NCI-H2107 treated with DMSO at 0.1 percent for 48 hours (cell line): ENCODE measurements at regions not wholly inside any gene's neighbourhood (a gene's known extent, or its start where the extent isn't known, plus 50 kb on each side); places are given as distances from the start of the nearest gene placed in this dataset.
"Not testable (repeated sequence)": the region's sequence is repeated elsewhere in the genome, so short reads cannot be mapped to it uniquely, and the experiment has no call there.

ENCODE experiments used
- DNase-seq: peaks from one replicate; lab custom pipeline; 2025; ENCODE audit not compliant: unreplicated experiment; lab: John Stamatoyannopoulos, UW

DNA sequence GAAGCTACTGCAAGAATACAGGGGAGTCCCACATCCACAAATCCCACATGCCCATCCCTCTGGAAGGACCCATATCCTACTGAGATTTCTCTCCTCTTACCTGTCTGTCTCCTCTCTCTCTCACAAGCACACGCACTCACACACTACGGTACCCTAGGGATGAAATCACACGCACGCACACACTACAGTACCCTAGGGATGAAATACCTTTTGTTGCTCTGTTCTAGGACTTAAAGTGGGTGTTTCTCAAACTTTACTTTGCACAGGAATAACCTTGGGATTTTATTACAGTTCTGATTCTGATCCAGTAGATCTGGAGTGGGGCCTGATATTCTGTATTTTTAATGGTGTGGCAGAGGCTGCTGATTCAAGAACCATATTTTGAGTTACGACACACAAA is 622.2 kb upstream of the ZNF385D start:
- DNase-seq = no peak

DNA sequence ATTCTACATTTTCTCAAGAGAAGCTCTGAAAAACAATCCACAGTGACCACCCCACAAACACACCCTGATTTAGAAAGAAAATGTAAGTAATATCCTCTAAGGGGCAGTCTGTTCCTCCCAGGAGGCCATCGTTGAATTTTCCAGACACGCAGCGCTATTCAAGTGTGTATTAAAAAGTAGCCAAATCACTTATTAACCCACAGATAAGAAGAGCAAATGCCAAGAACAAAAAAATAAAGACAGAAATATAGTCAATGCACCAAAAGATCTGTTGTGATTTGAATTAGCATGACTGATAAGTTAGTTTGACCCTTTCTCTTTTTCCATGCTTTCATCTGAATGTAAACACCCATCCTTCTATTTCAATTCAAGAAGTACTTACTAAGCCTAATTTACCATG is 622.8 kb upstream of the ZNF385D start:
- DNase-seq = no peak

GRCh38 chr3:22377421-22377820 is 626.4 kb upstream of the ZNF385D start:
- DNase-seq = no peak

GRCh38 chr3:22378869-22379268 is 627.9 kb upstream of the ZNF385D start:
- DNase-seq = no peak

DNA sequence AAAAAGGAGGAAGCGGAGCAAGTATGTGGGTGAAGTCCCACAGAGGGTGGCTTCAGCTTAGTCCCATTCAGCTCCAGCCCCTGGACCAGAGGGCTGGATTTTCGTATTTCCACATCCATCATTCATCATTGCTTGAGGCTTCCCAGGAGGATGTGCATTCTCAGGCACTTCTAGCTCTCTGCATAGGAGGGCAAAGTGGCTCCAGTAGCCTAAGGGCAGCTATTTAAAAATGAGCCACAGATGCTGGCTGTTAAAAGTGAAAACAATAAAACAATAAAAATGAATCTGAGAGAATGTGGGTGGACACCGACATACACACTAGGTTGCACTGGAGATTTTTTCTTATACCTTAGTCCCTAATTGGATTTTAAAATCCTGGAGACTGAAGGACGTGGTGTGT is 629.2 kb upstream of the ZNF385D start:
- no peak for DNase-seq

- not testable (repeated sequence) for DNase-seq
These were observed 630.6 kb upstream of the ZNF385D start for GRCh38 chr3:22381564-22381963.

- DNase-seq = no peak
These were observed 632.3 kb upstream of the ZNF385D start for GRCh38 chr3:22383285-22383684.

DNA sequence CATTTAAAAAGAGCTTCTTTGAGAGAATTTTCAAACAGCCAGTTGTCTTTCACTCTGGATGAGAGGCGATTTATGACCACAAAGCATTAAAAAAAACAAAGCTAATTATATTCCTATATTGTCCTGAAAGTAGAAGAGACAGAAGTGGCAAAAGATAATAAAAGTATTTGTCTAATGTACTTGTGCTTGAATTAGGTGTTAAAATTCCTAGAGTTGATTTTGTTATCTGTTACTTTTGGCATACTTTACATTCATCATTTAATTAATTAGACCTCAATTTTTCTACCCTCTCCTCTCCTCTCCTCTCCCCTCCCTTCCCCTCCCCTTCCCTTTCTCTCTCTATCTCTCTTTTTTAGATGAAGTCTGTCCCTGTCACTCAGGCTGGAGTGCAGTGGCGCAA is 635.1 kb upstream of the ZNF385D start:
- no peak for DNase-seq

- DNase-seq = no peak
These were observed 641.3 kb upstream of the ZNF385D start for GRCh38 chr3:22392286-22392685.

- no peak for DNase-seq
These were observed 641.8 kb upstream of the ZNF385D start for GRCh38 chr3:22392859-22393258.

- no peak for DNase-seq
These were observed 648.6 kb upstream of the ZNF385D start for GRCh38 chr3:22399566-22399965.

DNA sequence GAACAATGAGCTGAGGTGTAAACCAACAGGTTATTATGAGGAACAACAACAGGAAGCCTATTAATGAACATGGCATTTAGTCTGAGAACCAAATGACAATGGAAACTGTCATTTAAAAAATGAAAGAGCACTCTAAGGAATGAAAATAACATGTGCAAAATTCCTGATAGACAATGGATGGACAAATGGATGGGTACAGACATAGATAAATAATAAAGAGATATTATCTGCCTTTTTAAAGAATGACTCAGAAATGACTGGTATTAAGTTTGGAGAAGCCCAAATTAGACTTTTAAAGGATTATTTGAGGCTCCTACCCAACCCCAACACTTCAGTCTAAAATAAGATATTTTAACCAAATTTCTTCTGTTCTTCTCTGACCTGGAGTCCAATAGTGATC is 650.5 kb upstream of the ZNF385D start:
- DNase-seq = no peak

DNA sequence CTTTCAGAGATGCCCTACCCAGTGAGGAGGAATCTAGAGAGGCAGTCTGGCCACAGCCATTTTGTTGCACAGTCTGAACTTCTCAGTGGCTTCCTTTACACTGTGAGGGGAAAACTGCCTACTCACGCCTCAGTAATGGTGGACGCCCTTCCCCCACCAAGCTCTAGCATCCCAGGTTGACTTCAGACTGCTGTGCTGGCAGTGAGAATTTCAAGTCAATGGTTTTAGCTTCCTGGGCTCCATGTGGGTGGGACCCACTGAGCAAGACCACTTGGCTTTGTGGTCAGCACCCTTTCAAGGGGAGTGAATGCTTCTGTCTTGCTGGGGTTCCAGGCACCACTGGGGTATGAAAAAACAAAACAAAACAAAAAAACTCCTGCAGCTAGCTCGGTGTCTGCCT is 663.2 kb upstream of the ZNF385D start:
- DNase-seq = no peak

DNA sequence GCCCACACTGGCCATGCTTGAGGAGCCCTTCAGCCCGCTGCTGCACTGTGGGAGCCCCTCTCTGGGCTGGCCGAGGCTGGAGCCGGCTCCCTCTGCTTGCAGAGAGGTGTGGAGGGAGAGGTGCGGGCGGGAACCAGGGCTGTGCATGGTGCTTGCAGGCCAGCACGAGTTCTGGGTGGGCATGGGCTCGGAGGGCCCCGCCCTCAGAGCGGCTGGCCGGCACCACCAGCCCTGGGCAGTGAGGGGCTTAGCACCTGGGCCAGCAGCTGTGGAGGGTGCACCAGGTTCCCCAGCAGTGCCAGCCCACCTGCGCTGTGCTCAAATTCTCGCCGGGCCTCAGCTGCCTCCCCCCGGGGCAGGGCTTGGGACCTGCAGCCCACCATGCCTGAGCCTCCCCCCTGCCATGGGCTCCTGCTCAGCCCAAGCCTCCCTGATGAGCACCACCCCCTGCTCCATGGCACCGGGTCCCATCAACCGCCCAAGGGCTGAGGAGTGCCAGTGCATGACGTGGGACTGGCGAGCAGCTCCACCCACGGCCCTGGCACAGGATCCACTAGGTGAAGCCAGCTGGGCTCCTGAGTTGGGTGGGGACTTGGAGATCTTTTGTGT is 665.9 kb upstream of the ZNF385D start:
- DNase-seq = not testable (repeated sequence)

- no peak for DNase-seq
These were observed 668.3 kb upstream of the ZNF385D start for GRCh38 chr3:22419261-22419660.

DNA sequence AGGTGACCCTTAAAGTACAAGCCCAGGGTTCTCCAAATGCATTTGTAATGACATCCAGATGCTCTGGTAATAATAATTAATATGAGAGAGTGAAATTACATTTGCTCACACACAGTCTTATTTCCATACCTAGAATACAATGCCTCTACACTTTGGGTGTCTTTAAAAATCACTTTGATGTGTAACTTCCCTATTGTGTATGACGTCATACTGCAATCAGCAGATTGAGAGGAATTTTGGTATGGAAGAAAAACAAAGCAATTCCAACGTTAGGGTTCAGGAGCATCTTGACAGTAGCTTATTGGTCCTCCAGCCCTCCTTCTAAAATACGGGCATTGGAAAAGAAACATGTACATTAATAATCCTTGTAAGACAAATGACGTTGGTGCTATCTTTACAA is 670.6 kb upstream of the ZNF385D start:
- no peak for DNase-seq

DNA sequence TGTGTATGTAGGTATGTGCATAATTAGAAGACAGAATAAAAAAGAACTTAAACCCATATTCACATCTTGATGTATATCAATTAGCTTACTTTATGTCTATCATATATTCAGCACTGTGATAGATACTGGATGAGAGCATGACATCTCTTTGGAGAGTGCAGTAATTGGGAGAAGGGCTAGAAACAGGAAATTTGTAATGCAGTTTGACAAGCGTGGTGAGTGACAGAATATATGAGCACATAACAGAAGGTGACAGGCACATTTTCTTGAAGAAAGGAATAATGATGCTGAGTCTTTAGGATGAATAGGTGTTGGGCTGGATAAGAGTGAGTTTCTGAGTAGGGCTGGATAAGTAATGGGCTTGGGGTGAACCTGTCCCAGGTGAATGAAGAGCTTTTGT is 680.3 kb upstream of the ZNF385D start:
- DNase-seq = no peak

DNA sequence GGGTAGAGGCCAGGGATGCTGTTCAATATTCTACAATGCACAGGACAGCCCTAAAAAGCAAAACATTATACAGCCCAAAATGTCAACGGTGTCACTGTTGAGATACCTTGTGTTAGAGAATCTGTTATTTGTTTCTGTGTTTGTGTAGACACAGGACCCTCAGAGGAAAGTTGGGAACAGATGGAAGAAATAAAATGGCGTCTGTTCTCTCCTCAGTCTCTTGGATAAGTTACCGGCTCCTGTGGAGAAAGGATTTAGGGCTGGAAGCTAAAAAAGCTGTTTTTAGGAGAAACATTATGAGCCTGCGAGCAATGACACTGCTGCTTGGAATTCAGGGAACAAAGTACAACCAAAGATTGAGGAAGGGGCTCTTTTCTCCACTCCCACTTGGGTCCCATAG is 688.6 kb upstream of the ZNF385D start:
- no peak for DNase-seq

DNA sequence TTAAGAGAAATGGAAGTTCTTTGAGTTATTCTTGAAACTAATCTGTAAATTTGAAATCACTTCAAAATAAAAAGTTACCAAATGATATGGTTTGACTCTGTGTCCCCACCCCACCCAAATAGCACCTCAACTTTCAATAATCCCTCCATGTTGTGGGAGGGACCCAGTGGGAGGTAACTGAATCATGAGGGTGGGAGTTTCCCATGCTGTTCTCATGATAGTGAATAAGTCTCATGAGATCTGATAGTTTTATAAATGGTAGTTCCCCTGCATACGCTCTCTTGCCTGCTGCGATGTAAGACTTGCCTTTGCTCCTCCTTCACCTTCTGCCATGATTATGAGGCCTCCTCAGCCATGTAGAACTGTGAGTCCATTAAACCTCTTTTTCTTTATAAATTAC is 690.7 kb upstream of the ZNF385D start:
- no peak for DNase-seq

DNA sequence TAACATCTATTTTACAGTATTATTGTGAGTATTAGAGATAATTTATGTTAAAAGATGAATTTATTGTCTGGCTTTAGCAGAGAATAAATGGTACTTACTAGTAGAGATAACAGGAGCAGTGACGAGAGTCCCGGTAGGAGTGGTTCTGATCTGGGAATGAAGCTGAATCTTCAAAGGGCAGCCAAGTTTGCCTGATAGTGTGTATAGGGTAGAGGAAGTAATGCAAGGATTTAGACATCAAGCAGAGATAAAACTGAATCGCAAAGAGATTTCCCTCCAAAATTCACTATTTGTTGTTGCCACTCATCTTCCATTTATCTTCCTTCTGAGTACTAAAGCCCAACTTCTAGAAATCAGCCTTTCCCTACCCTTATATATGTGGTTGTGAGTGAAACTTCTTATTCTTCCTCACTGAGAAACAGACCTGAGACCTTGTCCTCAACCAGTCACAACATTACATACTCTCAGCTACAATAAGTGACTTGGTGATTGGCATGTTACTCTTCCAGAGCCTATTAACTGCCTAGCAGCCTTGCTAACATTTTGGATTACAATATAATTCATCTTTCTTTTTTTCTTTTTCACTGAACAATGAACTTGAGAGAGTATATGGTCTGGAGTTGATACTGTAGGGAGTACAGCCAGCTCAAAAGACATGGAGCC is 692.7 kb upstream of the ZNF385D start:
- no peak for DNase-seq

DNA sequence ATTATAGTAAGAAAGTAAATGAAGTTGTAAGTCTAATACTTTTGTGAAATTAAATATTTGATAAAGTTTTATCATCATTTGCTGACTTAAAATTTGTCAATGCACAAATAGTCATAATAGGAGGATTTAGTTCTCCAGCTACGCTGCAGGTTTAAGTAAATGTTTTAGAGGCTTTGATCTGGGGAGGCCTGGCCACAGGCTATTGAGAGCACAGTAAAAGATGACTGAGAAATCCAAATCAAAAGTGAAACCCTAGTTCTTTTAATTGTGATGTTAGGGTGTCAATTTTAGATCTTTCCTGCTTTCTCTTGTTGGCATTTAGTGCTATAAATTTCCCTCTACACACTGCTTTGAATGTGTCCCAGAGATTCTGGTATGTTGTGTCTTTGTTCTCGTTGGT is 694.3 kb upstream of the ZNF385D start:
- not testable (repeated sequence) for DNase-seq

GRCh38 chr3:22450786-22451400 is 699.9 kb upstream of the ZNF385D start:
- no peak for DNase-seq

DNA sequence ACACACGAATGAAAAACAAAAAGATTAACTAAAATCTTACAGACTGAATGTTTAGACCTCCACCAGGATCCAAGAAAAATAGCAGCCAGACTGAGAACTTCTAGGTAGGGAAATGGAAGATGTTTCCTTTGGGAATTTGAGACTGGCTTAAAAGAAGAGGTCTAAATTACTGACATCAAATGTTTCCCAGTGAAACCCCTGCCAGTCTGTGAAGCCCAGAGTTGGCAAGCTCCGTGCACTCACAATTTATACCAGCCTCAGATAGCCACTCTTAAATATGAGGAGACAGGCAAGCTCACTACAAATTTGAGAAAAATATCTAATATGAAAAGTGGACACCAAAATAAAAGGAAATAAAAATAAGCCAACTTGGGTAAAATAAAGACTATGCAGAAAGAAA is 700.5 kb upstream of the ZNF385D start:
- DNase-seq = no peak
